GM12872 (cell line): ENCODE measurements at regions not wholly inside any gene's neighbourhood (a gene's known extent, or its start where the extent isn't known, plus 50 kb on each side); places are given as distances from the start of the nearest gene placed in this dataset.

Experiments
- TF ChIP-seq, protein P1 (sequence below): IDR thresholded peaks from 3 replicates; pipeline ENCODE4 v1.5.1; 2011; ENCODE audit warnings: low read depth, mild to moderate bottlenecking, low read length, moderate library complexity; ENCODE audit not compliant: insufficient read depth

DNA sequence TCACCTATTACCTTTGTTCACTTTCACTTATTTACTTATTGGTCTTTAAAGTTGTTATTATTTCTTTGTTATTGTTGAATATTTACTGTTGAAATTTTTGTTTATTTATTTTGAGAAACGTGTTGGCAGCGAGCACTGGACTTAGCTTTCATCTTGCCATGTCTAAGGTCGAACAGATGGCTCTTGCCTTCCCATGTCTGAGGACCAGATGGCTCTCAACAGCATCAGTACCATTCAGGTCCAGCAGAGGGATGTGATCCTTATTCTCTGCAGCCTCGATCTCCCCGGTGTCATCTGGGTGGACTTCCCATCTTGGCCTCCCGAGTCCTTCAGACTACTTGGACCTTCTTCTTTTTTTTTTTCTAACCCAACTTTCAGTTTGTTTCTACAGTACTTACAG, 1437.6 kb downstream of the UQCRFS1 start:
- TF ChIP-seq, protein P1, sequence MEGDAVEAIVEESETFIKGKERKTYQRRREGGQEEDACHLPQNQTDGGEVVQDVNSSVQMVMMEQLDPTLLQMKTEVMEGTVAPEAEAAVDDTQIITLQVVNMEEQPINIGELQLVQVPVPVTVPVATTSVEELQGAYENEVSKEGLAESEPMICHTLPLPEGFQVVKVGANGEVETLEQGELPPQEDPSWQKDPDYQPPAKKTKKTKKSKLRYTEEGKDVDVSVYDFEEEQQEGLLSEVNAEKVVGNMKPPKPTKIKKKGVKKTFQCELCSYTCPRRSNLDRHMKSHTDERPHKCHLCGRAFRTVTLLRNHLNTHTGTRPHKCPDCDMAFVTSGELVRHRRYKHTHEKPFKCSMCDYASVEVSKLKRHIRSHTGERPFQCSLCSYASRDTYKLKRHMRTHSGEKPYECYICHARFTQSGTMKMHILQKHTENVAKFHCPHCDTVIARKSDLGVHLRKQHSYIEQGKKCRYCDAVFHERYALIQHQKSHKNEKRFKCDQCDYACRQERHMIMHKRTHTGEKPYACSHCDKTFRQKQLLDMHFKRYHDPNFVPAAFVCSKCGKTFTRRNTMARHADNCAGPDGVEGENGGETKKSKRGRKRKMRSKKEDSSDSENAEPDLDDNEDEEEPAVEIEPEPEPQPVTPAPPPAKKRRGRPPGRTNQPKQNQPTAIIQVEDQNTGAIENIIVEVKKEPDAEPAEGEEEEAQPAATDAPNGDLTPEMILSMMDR: no peak

DNA sequence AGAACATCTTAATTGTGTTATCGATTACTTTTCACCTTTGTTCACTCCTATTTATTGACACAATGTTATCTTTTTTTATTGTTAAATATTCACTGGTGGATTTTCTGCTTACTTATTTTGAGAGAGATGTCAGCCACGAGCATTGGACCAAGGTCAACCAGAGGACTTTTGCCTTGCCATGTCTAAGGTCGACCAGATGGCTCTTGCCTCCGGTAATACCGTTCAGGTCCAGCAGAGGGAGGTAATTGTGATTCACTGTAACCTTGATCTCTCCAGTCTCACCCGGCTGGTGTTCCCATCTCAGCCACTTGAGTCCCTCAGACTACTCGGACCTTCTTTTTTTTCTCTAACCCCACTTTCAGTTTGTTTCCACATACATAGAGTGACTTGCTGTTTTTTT, 1438.1 kb downstream of the UQCRFS1 start:
- TF ChIP-seq, protein P1: peak; percentile 59

DNA sequence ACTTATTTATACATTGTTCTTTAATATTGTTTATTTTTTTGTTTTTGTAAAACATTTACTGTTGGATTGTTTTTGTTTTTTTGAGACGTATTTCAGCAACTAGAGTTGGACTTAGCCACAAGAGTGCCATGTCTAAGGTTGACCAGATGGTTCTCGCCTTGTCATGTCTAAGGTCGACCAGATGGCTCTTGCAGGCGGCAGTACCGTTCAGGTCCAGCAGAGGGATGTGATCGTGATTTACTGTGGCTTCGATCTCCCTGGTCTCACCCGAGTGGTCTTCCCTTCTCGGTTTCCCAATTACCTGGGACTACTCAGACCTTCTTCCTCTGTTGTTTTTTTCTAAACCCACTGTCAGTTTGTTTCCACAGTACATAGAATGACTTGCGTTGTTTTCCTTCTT, 1438.6 kb downstream of the UQCRFS1 start:
- TF ChIP-seq, protein P1: peak; percentile 43; the same call in 2 of the 3 replicates

GRCh38 chr19:27773318-27774094, 1439.4 kb downstream of the UQCRFS1 start:
- TF ChIP-seq, protein P1: no peak

DNA sequence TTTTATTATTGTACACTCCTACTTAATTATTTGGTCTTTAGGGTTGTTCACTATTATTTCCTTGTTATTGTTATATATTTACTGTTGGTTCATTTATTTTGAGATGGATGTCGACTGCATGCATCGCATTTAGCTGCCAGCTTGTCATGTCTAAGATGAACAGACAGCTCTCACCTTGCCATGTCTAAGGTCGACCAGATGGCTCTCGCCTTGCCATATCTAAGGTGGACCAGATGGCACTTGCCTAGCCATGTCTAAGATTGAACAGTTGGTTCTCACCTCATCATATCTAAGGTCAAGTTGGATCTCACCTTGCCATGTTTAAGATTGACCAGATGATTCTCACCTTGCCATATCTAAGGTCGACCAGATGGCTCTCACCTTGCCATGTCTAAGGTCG, 1440.9 kb downstream of the UQCRFS1 start:
- TF ChIP-seq, protein P1: no peak

GRCh38 chr19:27770095-27770494, 1442.9 kb downstream of the UQCRFS1 start:
- TF ChIP-seq, protein P1: no peak

- TF ChIP-seq, protein P1: no peak
Observed at GRCh38 chr19:27767234-27767633, 1445.7 kb downstream of the UQCRFS1 start.
